BJ (cell line): ENCODE measurements at regions not wholly inside any gene's neighbourhood (a gene's known extent, or its start where the extent isn't known, plus 50 kb on each side); places are given as distances from the start of the nearest gene placed in this dataset.

Experiments
- CTCF ChIA-PET: fragments of 350-600 bp; formaldehyde crosslinking; extraction: SDS; loops from one replicate; lab custom pipeline; 2021; ENCODE audit warnings: antibody characterized with exemption, inconsistent platforms; lab: Yijun Ruan, JAX
- POLR2A ChIA-PET: fragments of 300-600 bp; sonication (Branson Sonifier 250); formaldehyde crosslinking; extraction: SDS; loops from one replicate; lab custom pipeline; 2021; ENCODE audit warnings: antibody characterized with exemption; lab: Charles Lee
- DNase-seq: peaks from one replicate; pipeline ENCODE4 v3.0.0-alpha.2; 2011; ENCODE audit warnings: low read depth
- H3K27me3 ChIP-seq: 2 replicates; pipeline ENCODE4 v1.6.0; 2011; ENCODE audit warnings: low read length; ENCODE audit not compliant: control insufficient read depth, insufficient read depth
- H3K36me3 ChIP-seq: 2 replicates; pipeline ENCODE4 v1.5.1; 2011; ENCODE audit warnings: low read length; ENCODE audit not compliant: control insufficient read depth, insufficient read depth
- H3K4me3 ChIP-seq: 2 replicates; pipeline ENCODE4 v1.5.1; 2011; ENCODE audit warnings: low read depth, mild to moderate bottlenecking, control low read depth, low read length
- TF ChIP-seq, protein P1 (sequence below): IDR thresholded peaks from 2 replicates; pipeline ENCODE4 v1.5.1; 2011; ENCODE audit warnings: low read depth, mild to moderate bottlenecking, control low read depth, inconsistent platforms, low read length, moderate library complexity; ENCODE audit not compliant: insufficient read depth

DNA sequence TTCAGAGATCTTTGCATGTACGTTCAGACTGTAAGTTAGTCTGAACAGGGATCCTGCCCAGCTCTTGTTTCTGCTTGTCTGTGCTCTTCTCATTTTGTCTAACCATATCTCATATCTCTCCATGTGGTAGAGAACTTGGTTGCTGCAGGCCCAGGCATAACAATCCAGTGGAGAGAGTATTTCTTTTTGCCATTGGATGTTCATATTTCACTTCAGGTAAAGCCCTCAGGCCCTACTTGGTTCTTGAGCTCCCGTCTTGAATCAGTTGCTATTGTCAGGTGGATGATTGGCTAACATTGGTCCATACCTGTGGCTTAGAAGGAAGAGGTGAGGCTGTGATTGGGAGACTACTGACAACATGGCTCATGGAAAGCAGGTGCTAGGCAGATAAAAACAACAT is 357.7 kb upstream of the FLRT2 start:
- ChIA-PET CTCF (no interaction called here), POLR2A (interaction anchor here (0.7 kb wide), 1 partner anchor 42 kb away, joined by 3 read pairs; no protein-coding TSS in a partner anchor)
- Histone ChIP-seq H3K36me3 (no peaks in the 10 kb centered on the region), H3K27me3 (no peaks in the 10 kb centered on the region), H3K4me3 (no peak overlapping the region)
- no peak for DNase-seq
- TF ChIP-seq, protein P1, sequence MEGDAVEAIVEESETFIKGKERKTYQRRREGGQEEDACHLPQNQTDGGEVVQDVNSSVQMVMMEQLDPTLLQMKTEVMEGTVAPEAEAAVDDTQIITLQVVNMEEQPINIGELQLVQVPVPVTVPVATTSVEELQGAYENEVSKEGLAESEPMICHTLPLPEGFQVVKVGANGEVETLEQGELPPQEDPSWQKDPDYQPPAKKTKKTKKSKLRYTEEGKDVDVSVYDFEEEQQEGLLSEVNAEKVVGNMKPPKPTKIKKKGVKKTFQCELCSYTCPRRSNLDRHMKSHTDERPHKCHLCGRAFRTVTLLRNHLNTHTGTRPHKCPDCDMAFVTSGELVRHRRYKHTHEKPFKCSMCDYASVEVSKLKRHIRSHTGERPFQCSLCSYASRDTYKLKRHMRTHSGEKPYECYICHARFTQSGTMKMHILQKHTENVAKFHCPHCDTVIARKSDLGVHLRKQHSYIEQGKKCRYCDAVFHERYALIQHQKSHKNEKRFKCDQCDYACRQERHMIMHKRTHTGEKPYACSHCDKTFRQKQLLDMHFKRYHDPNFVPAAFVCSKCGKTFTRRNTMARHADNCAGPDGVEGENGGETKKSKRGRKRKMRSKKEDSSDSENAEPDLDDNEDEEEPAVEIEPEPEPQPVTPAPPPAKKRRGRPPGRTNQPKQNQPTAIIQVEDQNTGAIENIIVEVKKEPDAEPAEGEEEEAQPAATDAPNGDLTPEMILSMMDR, result no peak

DNA sequence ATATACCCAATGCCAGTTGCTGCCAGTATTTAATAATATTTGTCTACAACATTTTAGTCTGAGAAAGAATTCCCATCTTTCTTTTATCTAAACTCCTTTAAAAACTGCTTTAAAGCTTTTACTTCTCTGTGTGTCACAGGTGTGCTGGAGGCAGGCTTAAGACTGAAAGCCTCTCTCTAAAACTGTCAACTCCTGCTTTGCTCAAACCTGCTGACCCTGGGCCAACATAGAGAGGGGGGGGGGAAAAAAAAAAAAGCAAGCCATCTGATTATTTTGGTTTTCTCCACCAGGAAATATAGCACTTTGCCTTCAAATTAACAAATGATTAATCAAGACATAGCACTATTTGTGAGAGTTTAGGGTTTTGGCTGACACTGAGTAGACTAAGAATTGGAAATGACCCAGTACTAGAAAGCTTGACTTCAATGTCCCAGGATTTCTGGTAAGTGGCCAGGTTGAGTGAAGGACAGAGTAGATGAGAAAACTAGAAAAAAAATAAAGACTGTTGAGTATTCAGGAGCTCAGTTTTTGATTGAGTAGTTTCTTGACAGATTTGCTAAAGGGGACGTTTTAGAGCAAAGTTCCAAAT is 357.0 kb upstream of the FLRT2 start:
- DNase-seq, result no peak
- TF ChIP-seq, protein P1, result no peak
- no peak overlapping the region for H3K4me3 ChIP-seq
- H3K36me3 ChIP-seq, result no peaks in the 10 kb centered on the region
- CTCF ChIA-PET, result no interaction called here
- H3K27me3 ChIP-seq, result no peaks in the 10 kb centered on the region
- POLR2A ChIA-PET, result interaction anchor here (0.7 kb wide), 1 partner anchor 41 kb away, joined by 3 read pairs; no protein-coding TSS in a partner anchor

DNA sequence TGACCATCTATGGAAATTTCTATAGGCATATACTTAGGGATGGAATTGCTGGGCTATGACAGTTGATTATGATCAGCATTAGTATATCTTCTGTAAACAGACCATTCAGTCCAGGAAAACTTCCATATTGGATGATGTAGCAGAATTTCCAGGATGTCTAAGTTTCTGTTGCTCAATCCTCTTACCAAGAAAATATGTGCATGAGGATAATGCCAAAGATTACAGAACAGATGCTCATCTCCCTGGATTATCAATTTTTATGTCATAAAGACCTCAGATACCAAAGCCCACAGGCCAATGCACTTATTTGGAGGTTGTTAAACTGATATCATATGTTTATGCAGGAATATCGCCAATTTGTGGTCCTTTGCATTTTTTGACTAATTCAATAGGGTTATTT is 354.4 kb upstream of the FLRT2 start:
- TF ChIP-seq, protein P1, result no peak
- H3K36me3 ChIP-seq, result no peaks in the 10 kb centered on the region
- no peak for DNase-seq
- H3K27me3 ChIP-seq, result no peaks in the 10 kb centered on the region
- ChIA-PET CTCF (no interaction called here), POLR2A (no interaction called here)
- H3K4me3 ChIP-seq, result no peak overlapping the region

- TF ChIP-seq, protein P1, result no peak
- ChIA-PET CTCF (no interaction called here), POLR2A (no interaction called here)
- H3K4me3 ChIP-seq, result no peak overlapping the region
- no peaks in the 10 kb centered on the region for H3K36me3 ChIP-seq
- H3K27me3 ChIP-seq, result 0 out of 2 replicates have a peak, but pooled peaks cover 1% of the 10 kb centered on the region
- no peak for DNase-seq
These were observed 351.1 kb upstream of the FLRT2 start for GRCh38 chr14:85178864-85179263.

GRCh38 chr14:85180876-85181275 is 349.1 kb upstream of the FLRT2 start:
- TF ChIP-seq, protein P1, result no peak
- H3K27me3 ChIP-seq, result 0 out of 2 replicates have a peak, but pooled peaks cover 1% of the 10 kb centered on the region
- H3K36me3 ChIP-seq, result no peaks in the 10 kb centered on the region
- ChIA-PET CTCF (interaction anchor here (0.9 kb wide), 1 partner anchor 348 kb away, joined by 3 read pairs; no protein-coding TSS in a partner anchor), POLR2A (no interaction called here)
- no peak overlapping the region for H3K4me3 ChIP-seq
- no peak for DNase-seq
